MCF 10A (cell line): ENCODE measurements at regions not wholly inside any gene's neighbourhood (a gene's known extent, or its start where the extent isn't known, plus 50 kb on each side); places are given as distances from the start of the nearest gene placed in this dataset.
A peak's percentile ranks its signal among the peaks of the same experiment; 100 is the strongest.

Experiments
- BruUV-seq: library from RNA; stranded (reverse); fragments of 400-500 nt; replicated peaks from 2 replicates; lab custom pipeline; 2021; lab: Mats Ljungman, UMichigan
- CTCF ChIA-PET: fragments of 300-600 bp; sonication (Branson Sonifier 250); formaldehyde crosslinking; extraction: SDS; loops from one replicate; lab custom pipeline; 2021; ENCODE audit warnings: antibody characterized with exemption, inconsistent platforms; lab: Yijun Ruan, JAX
- POLR2A ChIA-PET: fragments of 300-600, 350-650 bp; sonication (Branson Sonifier 250); formaldehyde crosslinking; extraction: SDS; loops from one replicate; lab custom pipeline; 2020; ENCODE audit warnings: antibody characterized with exemption, inconsistent platforms; lab: Yijun Ruan, JAX
- DNase-seq: peaks from one replicate; pipeline ENCODE4 v3.0.0-alpha.2; 2018; ENCODE audit not compliant: unreplicated experiment
- H3K27ac Mint-ChIP-seq: one replicate; pipeline ENCODE4 v1.8.0; 2022; ENCODE audit warnings: mild to moderate bottlenecking, low read depth, mixed read lengths; ENCODE audit not compliant: unreplicated experiment
- H3K27me3 Mint-ChIP-seq: one replicate; pipeline ENCODE4 v1.8.0; 2022; ENCODE audit warnings: mixed read lengths; ENCODE audit not compliant: insufficient read depth, unreplicated experiment
- H3K36me3 Mint-ChIP-seq: one replicate; pipeline ENCODE4 v1.8.0; 2022; ENCODE audit warnings: mild to moderate bottlenecking, moderate library complexity, mixed read lengths; ENCODE audit not compliant: insufficient read depth, unreplicated experiment
- H3K4me1 Mint-ChIP-seq: one replicate; pipeline ENCODE4 v1.8.0; 2022; ENCODE audit warnings: mixed read lengths; ENCODE audit not compliant: insufficient read depth, unreplicated experiment
- H3K4me3 Mint-ChIP-seq: one replicate; pipeline ENCODE4 v1.8.0; 2022; ENCODE audit warnings: mild to moderate bottlenecking, moderate library complexity, mixed read lengths; ENCODE audit not compliant: unreplicated experiment
- H3K9me3 Mint-ChIP-seq: one replicate; pipeline ENCODE4 v1.8.0; 2022; ENCODE audit warnings: mixed read lengths; ENCODE audit not compliant: unreplicated experiment
- CTCF ChIP-seq: fragments of 200-600 bp; IDR thresholded peaks from one replicate; pipeline ENCODE4 v1.8.0; 2022; ENCODE audit warnings: antibody characterized with exemption, mild to moderate bottlenecking; ENCODE audit not compliant: unreplicated experiment
- intact Hi-C: fragments of 100-400 bp; cut with micrococcal nuclease; formaldehyde crosslinking; loops from 2 replicates; pipeline ENCODE4 v1.14.1; 2022

GRCh38 chr4:45007508-45007907, 281.2 kb upstream of the GNPDA2 start:
- Mint-ChIP-seq H3K27ac (no peak overlapping the region), H3K36me3 (no peaks in the 10 kb centered on the region), H3K27me3 (no peaks in the 10 kb centered on the region), H3K4me3 (no peak overlapping the region), H3K9me3 (no peaks in the 10 kb centered on the region), H3K4me1 (peaks cover 13% of the 10 kb centered on the region)
- ChIA-PET CTCF (no interaction called here), POLR2A (no interaction called here)
- no peak for TF ChIP-seq CTCF
- intact Hi-C loops: no loop called here
- BruUV-seq: no TSS peak
- DNase-seq: no peak

- DNase-seq: no peak
- Mint-ChIP-seq H3K27me3 (no peaks in the 10 kb centered on the region), H3K4me1 (peaks cover 13% of the 10 kb centered on the region), H3K9me3 (no peaks in the 10 kb centered on the region), H3K27ac (peak overlapping the region; percentile 76), H3K36me3 (no peaks in the 10 kb centered on the region), H3K4me3 (no peak overlapping the region)
- intact Hi-C loops: no loop called here
- no peak for TF ChIP-seq CTCF
- BruUV-seq: no TSS peak
- POLR2A ChIA-PET: interaction anchor here (0.6 kb wide), 2 partner anchors 12 to 183 kb away, joined by 4 read pairs; no protein-coding TSS in a partner anchor
- CTCF ChIA-PET: interaction anchor here (0.6 kb wide), 1 partner anchor 186 kb away, joined by 3 read pairs; no protein-coding TSS in a partner anchor
Measured at GRCh38 chr4:45006078-45006477, 279.7 kb upstream of the GNPDA2 start.

DNA sequence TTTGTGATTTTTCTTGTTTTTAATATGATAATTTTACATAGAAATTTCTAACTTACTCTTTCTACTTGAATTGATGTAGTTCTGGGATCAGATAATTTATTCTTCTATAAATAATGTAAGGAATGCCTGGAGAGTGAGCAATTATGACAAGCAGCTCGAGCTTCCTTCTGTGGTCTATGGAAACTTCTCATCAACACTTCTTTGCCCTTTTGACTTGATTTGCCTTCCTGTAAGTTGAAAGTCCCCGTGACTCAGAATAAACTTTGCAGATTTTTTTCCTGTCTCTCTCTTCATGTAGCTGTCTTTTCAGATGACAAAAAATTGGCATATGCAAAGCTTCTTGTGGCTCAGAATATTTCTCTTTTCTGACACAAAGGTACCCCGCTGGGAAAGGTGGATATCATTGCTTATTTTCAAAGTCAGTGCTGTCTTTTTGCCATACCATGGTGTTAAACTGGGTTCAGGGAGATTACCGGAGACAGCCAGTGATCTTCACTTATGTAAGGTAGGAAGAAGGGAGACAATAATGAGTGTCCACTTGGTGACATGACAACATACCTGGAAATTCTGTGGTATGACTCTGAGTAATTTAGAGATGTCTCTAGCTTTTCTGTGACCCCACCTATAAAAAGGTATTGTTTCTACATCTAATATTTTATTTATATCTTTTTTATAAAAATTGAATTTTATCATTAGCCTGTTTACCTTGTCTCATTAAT, 278.6 kb upstream of the GNPDA2 start:
- Mint-ChIP-seq H3K4me3 (no peak overlapping the region), H3K9me3 (no peaks in the 10 kb centered on the region), H3K36me3 (no peaks in the 10 kb centered on the region), H3K27ac (no peak overlapping the region), H3K27me3 (no peaks in the 10 kb centered on the region), H3K4me1 (peaks cover 13% of the 10 kb centered on the region)
- DNase-seq: no peak
- no peak for TF ChIP-seq CTCF
- intact Hi-C loops: no loop called here
- ChIA-PET POLR2A (interaction anchor here (0.6 kb wide), 1 partner anchor 184 kb away, joined by 4 read pairs; no protein-coding TSS in a partner anchor), CTCF (interaction anchor here (0.9 kb wide), 1 partner anchor 77 kb away, joined by 3 read pairs; no protein-coding TSS in a partner anchor)
- no TSS peak for BruUV-seq

- BruUV-seq: no TSS peak
- no peak overlapping the region for H3K4me3 Mint-ChIP-seq
- ChIA-PET CTCF (interaction anchor here (0.9 kb wide), 1 partner anchor 76 kb away, joined by 3 read pairs; no protein-coding TSS in a partner anchor), POLR2A (interaction anchor here (0.6 kb wide), 1 partner anchor 278 kb away, joined by 3 read pairs; the partner anchor contains the start of gene GNPDA2)
- no peaks in the 10 kb centered on the region for H3K9me3 Mint-ChIP-seq
- no peak for TF ChIP-seq CTCF
- H3K4me1 Mint-ChIP-seq: peaks cover 13% of the 10 kb centered on the region
- no peak for DNase-seq
- H3K27ac Mint-ChIP-seq: no peak overlapping the region
- intact Hi-C loops: no loop called here
- no peaks in the 10 kb centered on the region for H3K36me3 Mint-ChIP-seq
- no peaks in the 10 kb centered on the region for H3K27me3 Mint-ChIP-seq
Measured at GRCh38 chr4:45004326-45004725, 278.0 kb upstream of the GNPDA2 start.
